T-helper 2 cell treated with Interferon-gamma antibody and Interleukin-4, amounts not matched to agents 100 ng/mL and 5 ng/mL, for 36 hours (primary cell): ENCODE measurements at regions not wholly inside any gene's neighbourhood (a gene's known extent, or its start where the extent isn't known, plus 50 kb on each side); places are given as distances from the start of the nearest gene placed in this dataset.
"Not testable (repeated sequence)": the region's sequence is repeated elsewhere in the genome, so short reads cannot be mapped to it uniquely, and the experiment has no call there.

Experiments
- intact Hi-C: fragments of 100-400 bp; cut with micrococcal nuclease; formaldehyde crosslinking; loops from one replicate; pipeline ENCODE4 v1.15.1; 2023

- intact Hi-C loops = no loop called here
These were observed 302.7 kb downstream of the SFMBT2 start for GRCh38 chr10:7108141-7108540.

GRCh38 chr10:7107285-7107684 lies 303.5 kb downstream of the SFMBT2 start:
- intact Hi-C loops = no loop called here

GRCh38 chr10:7104379-7104778 lies 306.5 kb downstream of the SFMBT2 start:
- intact Hi-C loops = not testable (repeated sequence)

GRCh38 chr10:7102557-7103349 lies 308.1 kb downstream of the SFMBT2 start:
- intact Hi-C loops = no loop called here

GRCh38 chr10:7102084-7102483 lies 308.8 kb downstream of the SFMBT2 start:
- intact Hi-C loops = no loop called here

GRCh38 chr10:7101451-7101850 lies 309.4 kb downstream of the SFMBT2 start:
- intact Hi-C loops = no loop called here

GRCh38 chr10:7100032-7100702 lies 310.7 kb downstream of the SFMBT2 start:
- intact Hi-C loops = no loop called here

GRCh38 chr10:7098160-7098762 lies 312.6 kb downstream of the SFMBT2 start:
- intact Hi-C loops = no loop called here

GRCh38 chr10:7094781-7095180 lies 316.1 kb downstream of the SFMBT2 start:
- intact Hi-C loops = no loop called here

- intact Hi-C loops = no loop called here
These were observed 317.5 kb downstream of the SFMBT2 start for GRCh38 chr10:7093368-7093767.

- intact Hi-C loops = no loop called here
These were observed 318.2 kb downstream of the SFMBT2 start for GRCh38 chr10:7092603-7093002.

- intact Hi-C loops = no loop called here
These were observed 320.3 kb downstream of the SFMBT2 start for GRCh38 chr10:7090529-7090928.

GRCh38 chr10:7085913-7086589 lies 324.8 kb downstream of the SFMBT2 start:
- intact Hi-C loops = no loop called here

GRCh38 chr10:7085147-7085912 lies 325.5 kb downstream of the SFMBT2 start:
- intact Hi-C loops = no loop called here

- intact Hi-C loops = no loop called here
These were observed 326.4 kb downstream of the SFMBT2 start for GRCh38 chr10:7084280-7085005.

GRCh38 chr10:7082967-7083366 lies 327.9 kb downstream of the SFMBT2 start:
- intact Hi-C loops = no loop called here

GRCh38 chr10:7077880-7078279 lies 333.0 kb downstream of the SFMBT2 start:
- intact Hi-C loops = no loop called here

GRCh38 chr10:7075851-7076250 lies 335.0 kb downstream of the SFMBT2 start:
- intact Hi-C loops = no loop called here

- intact Hi-C loops = no loop called here
These were observed 335.7 kb downstream of the SFMBT2 start for GRCh38 chr10:7075110-7075509.

- intact Hi-C loops = no loop called here
These were observed 339.4 kb downstream of the SFMBT2 start for GRCh38 chr10:7071421-7071820.
